ENCODE measurements at regions not wholly inside any gene's neighbourhood (a gene's known extent, or its start where the extent isn't known, plus 50 kb on each side); places are given as distances from the start of the nearest gene placed in this dataset.

GRCh38 chr9:84394036-84394435, 53.5 kb upstream of the SLC28A3 start:
- TF ChIP-seq CTCF (IDR thresholded peaks at IDR 0.05; ENCODE audit: insufficient read depth, low read depth, low read length) (no peak), EZH2 (IDR thresholded peaks at IDR 0.05; ENCODE audit: insufficient read depth, low read length) (no peak)
